Middle frontal gyrus (tissue), 1 donor: ENCODE measurements at regions not wholly inside any gene's neighbourhood (a gene's known extent, or its start where the extent isn't known, plus 50 kb on each side); places are given as distances from the start of the nearest gene placed in this dataset.

Source experiments
- DNase-seq: peaks from one replicate; pipeline ENCODE4 v3.0.0-alpha.2; 2015; ENCODE audit warnings: low spot score; ENCODE audit errors: extremely low spot score

DNA sequence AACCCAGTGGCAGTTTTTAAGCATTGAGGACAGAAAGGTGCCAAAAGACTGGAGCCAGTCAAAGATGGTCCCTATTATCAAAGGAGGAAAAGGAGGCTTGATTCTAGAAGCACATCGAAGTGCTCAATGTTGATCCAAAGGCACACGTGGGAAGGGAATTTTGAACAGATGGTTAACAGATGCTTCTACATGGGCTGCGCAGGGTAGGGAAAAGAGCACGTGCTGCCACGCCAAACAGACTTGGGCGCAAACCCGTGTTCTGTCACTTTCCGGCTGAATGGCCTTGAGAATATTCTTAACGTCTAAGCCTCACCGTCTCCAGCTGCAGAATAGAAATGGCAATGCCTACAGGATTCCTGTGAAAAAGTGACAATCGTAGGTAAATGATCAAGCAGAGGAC lies 217.9 kb upstream of the MTNR1B start:
- DNase-seq = no peak

DNA sequence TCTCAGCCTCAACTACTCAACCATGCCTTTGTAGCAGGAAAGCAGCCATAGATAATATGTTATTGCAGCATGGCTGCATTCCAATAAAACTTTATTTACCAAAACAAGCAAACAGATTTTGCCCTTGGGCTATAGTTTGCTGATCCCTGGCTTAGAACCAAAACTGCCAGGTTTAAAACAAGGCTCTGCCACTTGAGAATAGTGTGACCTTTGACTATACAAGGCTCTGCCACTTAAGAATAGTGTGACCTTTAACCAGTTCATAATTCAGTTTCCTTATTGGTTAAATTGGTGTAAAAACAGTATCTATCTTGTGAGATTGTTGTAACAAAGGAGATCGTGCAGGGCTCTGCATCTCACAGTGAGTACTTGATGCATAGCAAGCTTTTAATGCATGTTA lies 217.3 kb upstream of the MTNR1B start:
- no peak for DNase-seq

DNA sequence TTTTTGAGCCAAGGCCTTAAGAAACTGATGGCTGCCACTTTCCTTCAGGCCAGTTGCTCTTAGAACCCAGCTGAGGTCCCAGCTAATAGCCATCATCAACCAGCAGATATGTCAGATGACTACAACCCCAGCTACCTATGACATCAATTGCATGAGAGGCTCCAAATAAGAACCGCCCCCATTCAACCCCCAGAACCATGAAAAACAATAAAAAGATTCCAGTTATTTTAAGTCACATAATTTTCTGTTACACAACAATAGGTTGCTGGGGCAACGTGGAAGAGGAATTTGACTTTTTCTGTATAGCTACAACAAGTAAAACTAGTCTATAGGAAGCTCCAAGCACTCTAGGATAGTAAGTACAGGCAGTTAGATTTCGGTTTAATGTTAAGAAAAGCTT lies 216.3 kb upstream of the MTNR1B start:
- no peak for DNase-seq

DNA sequence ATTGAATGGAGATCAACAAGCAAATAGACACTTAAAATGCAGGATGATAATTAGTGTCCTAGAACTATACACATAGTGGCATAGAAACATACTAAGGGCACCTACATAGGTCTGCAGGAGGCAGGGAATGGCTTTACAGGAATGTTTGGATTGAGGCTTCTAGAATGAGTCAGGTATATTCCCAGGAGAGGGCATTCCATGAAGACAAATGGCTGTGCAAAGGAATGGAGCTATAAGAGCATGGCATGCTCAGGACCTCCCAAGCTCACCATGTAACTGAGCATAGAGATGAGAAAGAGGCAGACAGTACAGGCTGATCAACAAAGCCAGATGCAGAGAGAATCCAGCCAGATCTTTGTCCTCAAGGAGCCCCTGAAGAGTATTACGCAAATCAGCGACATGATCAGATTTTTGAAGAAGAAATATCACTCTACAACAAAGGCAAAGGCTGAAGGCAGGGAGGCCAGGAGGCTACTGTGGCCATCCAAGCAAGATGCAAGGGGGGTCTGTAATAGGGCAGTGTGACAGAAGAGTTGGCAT lies 211.1 kb upstream of the MTNR1B start:
- no peak for DNase-seq

DNA sequence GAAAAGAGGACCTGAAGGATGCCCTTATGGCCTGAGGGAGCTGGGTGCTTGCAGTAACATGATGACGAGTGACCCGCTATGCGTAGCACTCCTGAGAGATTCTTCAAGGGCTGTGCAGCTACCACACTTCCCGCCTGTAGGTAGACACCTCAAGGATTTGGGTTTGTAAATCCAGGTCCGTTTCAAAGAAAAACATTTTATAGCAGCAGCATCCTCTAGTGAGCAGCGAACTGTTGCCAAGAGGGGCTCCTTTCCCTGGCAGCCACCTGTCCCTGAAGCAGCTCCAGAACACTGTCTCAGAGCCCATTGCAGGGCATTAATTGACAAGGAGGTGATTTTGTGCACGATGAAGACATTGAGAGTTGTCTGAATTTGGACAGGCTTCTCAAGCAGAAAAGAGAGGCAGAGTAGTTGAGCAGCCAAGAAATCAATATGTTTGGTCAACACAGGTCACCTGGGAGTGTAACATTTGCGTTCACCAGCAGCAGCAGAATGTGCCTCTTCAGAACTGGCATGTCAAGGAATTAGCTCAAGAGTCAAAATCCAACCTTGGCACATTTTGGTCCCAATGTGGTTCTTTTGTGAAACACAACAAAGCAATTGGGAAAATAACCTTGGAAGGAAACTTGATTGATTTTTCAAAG lies 209.8 kb upstream of the MTNR1B start:
- no peak for DNase-seq

DNA sequence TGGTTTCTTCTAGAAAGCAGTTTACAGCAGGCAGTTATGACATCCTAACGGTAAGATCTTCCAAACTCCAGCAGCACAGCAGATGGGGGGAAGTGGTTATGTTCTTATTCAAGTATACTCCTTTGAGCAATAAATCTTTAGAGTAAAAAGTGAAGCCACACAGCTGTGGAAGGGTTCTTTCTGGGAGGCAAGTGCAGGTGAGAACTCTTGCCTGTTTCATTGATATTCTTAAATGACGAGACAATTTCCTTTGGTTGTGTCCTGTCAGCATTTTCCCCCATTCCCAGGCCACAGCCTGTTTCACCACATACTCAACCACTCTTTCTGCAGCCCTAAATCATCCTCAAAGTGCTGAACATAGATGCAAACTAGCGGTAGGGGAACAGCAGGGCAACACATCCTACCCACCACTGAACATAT lies 207.3 kb upstream of the MTNR1B start:
- DNase-seq = no peak

DNA sequence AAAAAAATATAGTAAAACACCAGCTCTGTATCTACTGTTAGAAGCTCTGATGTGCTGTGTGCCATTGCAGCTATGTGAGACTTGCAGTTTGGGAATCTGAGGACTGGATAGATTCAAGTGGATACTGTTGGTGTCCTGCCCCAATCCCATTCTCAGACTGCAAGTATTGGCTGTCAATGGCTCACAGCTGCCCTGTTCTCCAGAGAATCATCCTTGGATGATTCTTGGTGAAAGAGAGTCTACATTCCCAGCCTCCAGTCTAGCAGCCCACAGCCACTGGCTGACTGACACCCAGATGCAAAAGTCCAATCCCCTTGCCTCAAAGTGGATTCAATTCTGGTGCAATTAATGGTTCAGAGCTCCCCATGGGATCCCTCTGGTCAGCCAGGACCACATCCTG lies 206.1 kb upstream of the MTNR1B start:
- DNase-seq = no peak

DNA sequence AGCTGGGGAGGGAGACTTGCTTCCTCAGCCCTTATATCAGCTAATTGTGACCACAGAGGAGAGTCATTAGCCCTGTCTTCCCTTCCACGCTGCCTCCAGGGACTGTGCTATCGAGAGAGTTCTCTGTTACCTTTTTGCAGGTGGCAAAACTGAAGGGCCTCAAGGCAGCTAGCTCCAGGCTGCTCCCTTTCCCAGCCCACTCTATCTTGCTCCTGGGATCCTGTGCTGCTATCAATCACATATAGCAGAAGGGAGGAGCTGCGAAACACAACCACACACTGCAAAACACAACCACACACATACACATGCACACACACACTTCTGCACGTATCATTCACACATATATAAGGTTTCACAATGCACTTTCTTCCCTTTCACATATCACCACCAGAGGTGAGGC lies 205.3 kb upstream of the MTNR1B start:
- DNase-seq = no peak

DNA sequence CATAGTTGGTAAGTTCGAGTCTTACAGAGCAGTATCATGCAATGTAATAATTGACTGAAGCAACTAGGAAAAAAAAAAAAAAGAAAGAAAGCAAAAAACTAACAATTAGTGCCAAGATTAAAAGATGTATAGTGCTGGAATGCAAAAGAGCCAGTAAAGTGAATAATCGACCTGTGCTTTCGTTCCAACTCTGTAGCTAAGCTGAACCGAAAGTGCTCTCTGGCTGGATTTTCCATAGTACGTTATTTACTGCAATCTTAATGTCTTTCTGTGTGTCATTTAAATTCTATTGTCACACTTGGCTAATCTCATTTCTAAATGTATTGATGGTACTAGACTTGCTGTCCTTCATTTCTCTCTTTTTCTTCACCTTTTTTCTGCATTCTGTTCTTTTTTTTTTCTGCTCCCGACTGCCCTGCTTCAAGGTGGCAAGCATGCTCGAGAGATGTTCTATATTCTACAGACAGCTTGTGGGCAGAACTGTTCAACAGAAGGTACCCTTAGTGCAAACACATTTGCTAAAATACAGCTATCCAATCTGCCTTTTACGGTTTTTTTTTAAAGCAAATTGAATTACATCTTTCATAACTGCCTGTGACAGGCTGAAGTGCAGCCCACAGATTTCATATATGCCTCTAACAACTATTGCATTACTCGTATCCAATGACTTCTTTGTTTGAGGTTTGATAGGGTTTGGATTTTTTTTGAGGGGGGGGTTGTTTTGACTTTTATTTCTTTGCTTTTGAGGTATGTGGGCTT lies 204.2 kb upstream of the MTNR1B start:
- DNase-seq = no peak

DNA sequence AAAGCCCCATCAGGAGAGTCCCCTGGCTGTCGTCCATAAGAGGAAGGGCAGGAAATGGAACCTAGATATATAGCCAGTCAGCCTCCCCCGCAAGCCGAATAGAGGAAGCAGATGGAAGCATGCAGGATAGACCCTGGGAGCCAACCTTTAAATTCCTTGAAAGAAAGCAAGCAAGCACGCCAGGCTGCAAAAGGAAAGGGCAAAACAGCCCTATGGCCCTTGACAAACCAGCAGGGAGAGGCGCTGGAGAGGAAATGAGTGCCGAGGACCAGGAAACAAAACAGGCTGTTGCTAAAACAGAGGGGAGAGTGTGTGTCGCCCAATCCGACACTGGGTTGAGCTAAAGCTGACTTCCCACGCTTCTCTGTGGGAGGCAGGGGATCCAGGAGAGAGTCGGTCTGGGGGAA lies 203.5 kb upstream of the MTNR1B start:
- DNase-seq = no peak

DNA sequence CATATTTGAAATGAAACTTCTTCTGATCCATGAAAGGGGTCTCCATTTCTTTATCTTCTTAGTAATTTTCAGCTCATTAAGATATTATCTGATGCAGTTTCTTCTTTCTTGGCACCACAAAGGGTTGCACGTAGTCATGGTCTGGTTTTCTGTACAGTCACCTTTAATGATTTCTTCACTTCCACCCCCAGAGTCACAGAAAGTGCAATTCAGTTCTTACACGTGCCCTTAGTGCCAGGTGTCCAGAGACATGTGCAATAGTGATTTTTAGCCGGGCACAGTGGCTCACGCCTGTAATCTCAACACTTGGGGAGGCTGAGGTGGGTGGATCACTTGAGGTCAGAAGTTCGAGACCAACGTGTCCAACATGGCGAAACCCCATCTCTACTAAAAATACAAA lies 202.8 kb upstream of the MTNR1B start:
- DNase-seq = no peak

DNA sequence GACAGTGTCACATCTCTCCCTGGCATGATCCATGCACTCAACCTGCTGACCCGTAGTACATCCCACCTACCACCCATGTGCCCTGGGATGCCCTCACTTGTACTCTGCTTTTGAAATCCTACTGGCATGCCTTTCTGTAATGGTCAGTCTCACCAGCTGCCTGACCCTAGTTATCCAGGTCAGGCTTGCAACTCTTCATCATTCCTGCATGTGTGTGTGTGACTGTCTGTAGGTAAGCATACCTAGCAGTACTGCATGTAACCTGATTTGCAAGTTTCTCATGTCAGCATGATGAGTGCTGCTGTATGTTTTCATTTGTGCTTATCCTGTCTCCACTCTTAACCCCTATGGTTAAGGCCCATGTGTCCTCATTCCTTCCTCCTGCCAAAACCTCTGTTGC lies 202.0 kb upstream of the MTNR1B start:
- no peak for DNase-seq

DNA sequence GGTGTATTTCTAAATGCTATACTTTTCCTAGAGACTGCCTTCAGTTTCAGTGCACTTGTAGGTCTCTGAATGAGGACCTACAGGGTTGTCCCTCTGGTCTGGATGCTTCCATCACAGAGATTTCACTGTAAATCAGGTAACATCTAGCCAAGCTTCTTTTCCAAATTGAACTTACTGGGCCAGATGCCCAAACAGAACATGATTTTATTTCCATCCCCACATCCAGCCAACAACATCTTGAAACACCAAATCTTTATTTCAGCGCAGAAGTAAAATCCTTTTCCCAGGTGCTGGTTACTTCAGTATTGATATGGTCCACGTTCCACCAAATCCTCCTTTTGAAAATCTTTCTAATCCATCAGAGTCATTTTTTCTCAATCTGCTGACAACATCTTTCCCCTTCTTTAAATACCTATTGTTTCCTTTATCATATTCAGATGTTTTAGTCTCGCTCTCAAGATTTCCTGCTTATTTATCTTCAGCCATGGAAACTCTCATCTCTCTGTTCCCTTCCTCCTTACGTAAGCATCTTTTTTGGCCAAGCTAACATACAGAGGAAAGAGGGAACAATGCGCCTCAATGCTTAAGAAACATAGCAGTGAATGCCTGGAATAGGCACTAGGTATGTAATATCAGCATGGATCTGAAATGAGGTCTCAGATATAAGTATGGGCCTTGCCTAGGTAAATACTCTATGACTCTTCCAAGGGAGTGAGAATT lies 201.2 kb upstream of the MTNR1B start:
- DNase-seq = no peak

DNA sequence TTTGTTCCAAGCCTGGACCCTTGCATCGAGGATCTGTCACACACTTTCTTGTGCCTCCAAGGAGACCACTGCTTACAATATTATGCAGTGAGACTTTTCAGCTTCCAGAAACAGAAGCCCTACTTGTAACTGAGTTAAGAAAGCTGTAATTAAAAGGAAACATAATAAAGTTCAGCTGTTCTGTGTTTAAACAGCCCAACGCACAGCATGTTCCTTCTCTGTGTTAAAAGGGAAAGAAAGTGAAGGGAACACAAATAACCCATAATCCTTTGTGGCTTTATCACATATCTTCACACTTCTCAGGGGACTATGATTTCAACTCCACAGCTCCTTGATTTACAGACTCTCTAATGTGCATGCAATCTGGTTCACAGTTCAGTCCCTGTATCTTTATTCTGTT lies 200.3 kb upstream of the MTNR1B start:
- DNase-seq = no peak

DNA sequence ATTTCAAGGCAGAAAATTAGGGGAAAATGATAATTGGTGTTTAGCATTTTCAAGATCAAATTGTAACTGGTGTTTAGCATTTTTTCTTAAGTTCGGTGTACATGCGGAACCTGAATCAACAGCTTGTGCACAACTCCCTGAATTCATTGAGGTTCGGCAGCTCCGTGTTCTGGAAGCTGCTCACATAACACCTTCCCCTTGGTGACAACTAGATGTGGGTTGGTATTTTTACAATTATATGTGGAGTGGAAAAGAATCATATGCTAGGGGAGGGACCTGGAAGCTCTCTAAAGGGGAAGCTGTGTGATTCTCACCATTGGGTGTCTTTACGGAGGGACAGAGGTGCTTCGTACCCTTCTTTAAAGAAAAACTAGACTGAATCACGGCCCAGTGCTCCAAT lies 199.0 kb upstream of the MTNR1B start:
- peak; percentile 53 for DNase-seq

DNA sequence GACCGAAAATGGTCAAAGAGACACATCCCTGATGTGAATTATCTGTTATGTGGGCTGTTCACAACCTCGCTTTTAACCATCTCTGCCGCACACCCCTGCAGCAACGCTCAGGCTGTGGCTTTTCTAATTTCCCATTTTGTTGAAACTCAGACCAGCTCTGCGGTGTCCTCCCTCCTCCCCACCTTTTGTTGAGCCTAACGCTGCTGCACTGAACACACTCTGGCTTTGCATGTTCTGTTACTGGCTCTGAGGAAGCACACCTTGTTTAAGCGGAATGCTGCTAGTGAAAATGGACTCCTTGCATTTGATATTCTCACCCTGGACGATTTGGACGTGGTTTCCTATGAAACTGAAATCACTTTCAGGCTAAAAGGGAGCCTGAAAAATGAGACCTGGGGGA lies 198.5 kb upstream of the MTNR1B start:
- DNase-seq = no peak

DNA sequence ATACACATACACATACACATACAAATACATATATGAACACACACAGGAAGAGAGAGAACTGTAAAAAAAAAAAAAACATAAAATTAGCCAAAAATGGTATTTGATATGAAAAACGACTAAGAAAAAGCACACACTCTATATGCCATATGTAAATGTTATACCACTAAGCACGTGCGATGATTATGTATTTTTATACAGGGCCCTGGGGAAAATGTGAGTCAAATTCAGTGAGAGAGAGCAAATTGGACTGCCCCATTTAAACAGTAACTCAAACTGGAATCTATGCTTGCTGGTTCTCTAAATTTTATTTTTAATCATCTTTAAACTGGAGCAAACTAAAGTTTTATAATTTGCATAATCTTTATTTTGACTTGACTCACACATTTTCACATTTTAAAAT lies 197.8 kb upstream of the MTNR1B start:
- DNase-seq = no peak

DNA sequence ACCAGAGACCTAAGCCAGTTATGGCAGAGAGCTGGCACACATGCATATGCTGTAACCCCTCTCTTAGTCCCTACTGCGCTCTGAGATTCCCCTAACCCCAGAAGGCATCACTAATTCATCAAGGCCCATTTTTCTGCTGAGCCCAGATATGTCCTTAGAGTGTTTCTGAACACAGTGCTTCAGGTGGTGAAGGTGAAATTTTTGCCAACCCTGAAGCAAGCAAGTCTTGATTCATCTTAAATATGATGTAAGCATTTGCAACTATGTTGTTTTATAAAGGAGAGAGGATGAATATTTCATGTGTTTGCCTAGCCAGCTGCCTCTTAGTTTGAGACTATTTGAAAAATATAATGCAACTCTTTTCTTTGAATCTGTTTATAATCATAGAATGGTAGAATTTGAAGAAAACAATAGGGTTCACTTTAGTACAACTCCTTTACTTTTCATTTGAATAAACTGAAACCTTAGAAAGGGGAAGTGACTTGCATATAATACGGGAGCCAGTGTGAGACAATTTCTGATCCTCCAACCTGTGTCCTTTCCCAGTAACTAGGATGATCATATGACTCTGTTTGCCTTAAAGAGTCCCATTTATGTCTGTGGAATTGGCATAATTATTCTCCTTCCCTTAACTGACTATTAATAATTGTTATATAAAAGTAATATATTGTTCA lies 194.3 kb upstream of the MTNR1B start:
- DNase-seq = no peak

DNA sequence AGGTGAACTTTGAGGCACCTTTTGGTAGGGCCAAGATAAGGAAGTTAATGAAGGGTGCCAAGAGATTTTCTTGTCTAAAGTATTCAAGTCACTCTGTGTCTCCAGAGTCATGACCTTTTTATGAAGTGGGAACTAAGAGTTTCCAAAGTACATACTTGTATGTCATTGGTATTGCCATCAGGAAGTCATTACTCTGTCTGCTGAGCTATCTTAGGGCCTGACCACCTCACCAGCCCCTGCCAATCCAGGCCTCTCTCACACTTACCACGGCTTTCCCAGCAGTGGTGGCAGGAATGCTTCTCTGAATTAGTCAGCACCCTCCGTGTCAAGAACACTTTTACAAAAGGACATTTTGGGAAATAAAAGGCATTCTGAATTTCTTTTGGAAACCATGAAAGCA lies 192.8 kb upstream of the MTNR1B start:
- no peak for DNase-seq

DNA sequence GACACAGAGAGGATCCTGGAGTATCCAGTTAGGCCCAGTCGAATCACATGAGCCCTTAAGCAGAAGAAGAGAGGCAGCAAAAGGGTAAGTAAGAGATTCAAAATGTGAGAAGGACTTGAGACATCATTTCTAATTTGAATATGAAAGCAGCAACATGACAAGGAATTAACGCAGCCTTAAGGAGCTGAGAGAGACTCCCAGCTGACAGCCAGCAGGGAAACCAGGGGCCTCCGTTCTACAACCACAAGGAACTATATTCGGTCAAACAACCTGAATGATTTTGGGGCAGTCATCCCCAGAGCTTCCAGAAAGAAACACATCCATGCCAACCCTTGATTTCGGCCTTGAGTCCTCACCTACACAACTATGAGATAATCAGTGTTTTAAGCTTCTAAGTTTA lies 189.7 kb upstream of the MTNR1B start:
- DNase-seq = no peak

DNA sequence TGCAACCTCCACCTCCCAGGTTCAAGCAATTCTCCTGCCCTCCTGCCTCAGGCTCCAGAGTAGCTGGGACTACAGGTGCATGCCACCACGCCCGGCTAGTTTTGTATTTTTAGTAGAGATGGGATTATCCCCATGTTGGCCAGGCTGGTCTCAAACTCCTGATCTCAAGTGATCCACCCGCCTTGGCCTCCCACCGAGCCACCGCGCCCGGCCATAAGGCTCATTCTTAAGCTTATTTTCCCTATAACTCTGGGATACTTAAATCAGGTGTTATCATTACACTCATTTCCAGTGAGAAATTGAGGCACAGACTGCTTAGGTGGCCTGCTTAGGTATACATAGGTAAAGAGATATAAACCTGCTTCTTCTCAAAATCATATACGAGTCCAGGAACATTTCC lies 188.3 kb upstream of the MTNR1B start:
- no peak for DNase-seq

DNA sequence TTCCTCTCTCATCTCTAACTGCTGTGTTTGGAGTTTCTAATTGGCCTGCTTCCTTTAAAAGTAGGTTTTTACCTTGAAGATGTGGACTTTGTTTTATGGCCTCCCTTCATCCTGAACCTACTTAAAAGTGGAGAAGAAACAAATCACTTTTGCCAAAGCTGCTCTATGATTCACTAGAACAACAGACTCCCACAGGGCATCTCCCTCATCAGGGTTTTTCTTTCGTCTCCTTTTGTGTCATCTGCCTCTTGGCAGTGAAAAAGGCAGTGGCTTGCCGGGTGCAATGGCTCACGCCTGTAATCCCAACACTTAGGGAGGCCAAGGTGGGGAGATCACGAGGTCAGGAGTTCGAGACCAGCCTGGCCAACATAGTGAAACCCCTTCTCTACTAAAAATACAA lies 186.6 kb upstream of the MTNR1B start:
- no peak for DNase-seq
